Stimulated activated naive B cell treated with anti-CD40 and anti-IgM and Interleukin-4, amounts not matched to agents 10 μg/mL and 1 μg/mL and 100 μg/mL, for 72 hours (primary cell): ENCODE measurements at regions not wholly inside any gene's neighbourhood (a gene's known extent, or its start where the extent isn't known, plus 50 kb on each side); places are given as distances from the start of the nearest gene placed in this dataset.

Source experiments
- ATAC-seq, 2 donors: fragments of 150-1000 bp; cut with Tn5 transposase; replicated peaks; 2 replicates each; pipeline ENCODE4 v1.10.0; 2021; ENCODE audit warnings: moderate library complexity in 1 of 2
- DNase-seq: peaks from one replicate; pipeline ENCODE4 v3.0.0; 2021
- H3K27ac Mint-ChIP-seq: one replicate; pipeline ENCODE4 v1.8.0; 2022; ENCODE audit warnings: mild to moderate bottlenecking, mixed read lengths
- H3K27me3 Mint-ChIP-seq, 2 donors: one replicate each; pipeline ENCODE4 v1.8.0; 2022; ENCODE audit warnings: mixed read lengths in 2 of 2
- H3K36me3 Mint-ChIP-seq, 2 donors: one replicate each; pipeline ENCODE4 v1.8.0; 2022; ENCODE audit warnings: mixed read lengths in 2 of 2, mild to moderate bottlenecking in 1 of 2
- H3K4me1 Mint-ChIP-seq, 2 donors: one replicate each; pipeline ENCODE4 v1.8.0; 2022; ENCODE audit warnings: mixed read lengths in 2 of 2, mild to moderate bottlenecking in 1 of 2
- H3K4me3 Mint-ChIP-seq, 2 donors: one replicate each; pipeline ENCODE4 v1.8.0; 2022; ENCODE audit warnings: mild to moderate bottlenecking in 2 of 2, mixed read lengths in 2 of 2, moderate library complexity in 1 of 2
- H3K9me3 Mint-ChIP-seq, 2 donors: one replicate each; pipeline ENCODE4 v1.8.0; 2022; ENCODE audit warnings: mixed read lengths in 2 of 2, mild to moderate bottlenecking in 1 of 2

DNA sequence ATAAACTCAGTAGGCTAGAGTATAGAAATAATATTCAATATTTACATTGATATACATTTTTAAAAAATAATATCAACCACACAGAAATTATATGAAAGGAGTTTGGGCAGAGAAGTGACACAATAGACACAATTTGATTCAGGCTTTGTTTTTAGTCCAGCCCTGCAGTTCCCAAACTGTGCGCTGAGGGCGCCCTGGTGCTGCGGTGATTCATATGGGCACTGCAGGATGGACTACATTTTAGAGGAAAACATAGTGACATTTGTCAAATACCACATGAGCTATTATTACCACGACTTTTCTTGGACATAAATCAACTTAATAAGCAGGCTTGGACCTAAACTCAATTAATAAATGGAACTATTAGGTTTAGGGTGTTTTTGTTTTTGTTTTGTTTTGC is 364.3 kb upstream of the ID4 start:
- no peaks in the 10 kb centered on the region for H3K27me3 Mint-ChIP-seq
- H3K27ac Mint-ChIP-seq: no peak overlapping the region
- H3K9me3 Mint-ChIP-seq: peaks cover 5 to 9% of the 10 kb centered on the region in 2 donors
- no peak overlapping the region for H3K4me3 Mint-ChIP-seq
- H3K36me3 Mint-ChIP-seq: no peaks in the 10 kb centered on the region
- no peak for ATAC-seq
- no peaks in the 10 kb centered on the region for H3K4me1 Mint-ChIP-seq
- no peak for DNase-seq

DNA sequence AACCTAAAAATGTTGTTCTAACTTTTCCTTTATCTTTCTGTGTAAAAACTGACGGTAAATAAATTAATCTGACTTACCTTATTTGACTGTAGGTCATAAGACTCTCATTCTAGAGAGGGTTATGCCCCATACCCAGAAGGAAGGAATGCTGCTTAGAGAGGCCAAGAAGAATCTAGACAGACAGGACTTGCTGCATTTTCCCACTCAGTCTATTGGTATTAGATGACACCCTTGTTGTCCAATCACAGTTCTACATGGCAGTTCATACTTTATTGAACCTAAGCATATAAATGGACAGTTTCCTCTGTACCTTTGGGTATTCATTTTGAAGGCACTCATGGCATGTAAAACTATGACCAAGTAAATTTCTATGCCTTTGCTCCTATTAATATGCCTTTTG is 359.6 kb upstream of the ID4 start:
- H3K9me3 Mint-ChIP-seq: peaks cover 8 to 12% of the 10 kb centered on the region in 2 donors
- H3K27ac Mint-ChIP-seq: no peak overlapping the region
- no peak for ATAC-seq
- H3K4me1 Mint-ChIP-seq: no peaks in the 10 kb centered on the region
- H3K4me3 Mint-ChIP-seq: no peak overlapping the region
- no peaks in the 10 kb centered on the region for H3K36me3 Mint-ChIP-seq
- no peaks in the 10 kb centered on the region for H3K27me3 Mint-ChIP-seq
- no peak for DNase-seq

DNA sequence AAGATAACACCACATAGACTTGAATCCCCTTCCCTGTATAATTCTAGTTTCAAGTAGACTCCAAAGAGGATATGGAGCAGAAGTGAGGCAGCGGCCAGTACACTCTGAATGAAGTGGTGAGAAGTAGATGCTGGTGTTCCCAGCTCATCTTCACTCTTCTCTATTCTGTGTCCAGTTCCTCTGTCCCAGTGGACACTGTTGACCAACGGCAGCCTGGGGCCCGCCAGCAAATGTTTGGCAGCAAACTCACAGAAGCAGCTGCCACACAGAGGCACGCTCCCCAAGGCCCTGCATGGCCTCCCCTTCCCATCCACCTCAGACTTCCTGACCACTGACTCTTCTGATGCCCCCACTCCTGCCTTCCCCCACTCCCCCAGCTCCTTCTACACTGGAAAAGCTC is 358.9 kb upstream of the ID4 start:
- no peak overlapping the region for H3K27ac Mint-ChIP-seq
- no peaks in the 10 kb centered on the region for H3K27me3 Mint-ChIP-seq
- H3K9me3 Mint-ChIP-seq: peaks cover 8 to 14% of the 10 kb centered on the region in 2 donors
- no peaks in the 10 kb centered on the region for H3K4me1 Mint-ChIP-seq
- ATAC-seq: no peak
- H3K4me3 Mint-ChIP-seq: no peak overlapping the region
- no peak for DNase-seq
- no peaks in the 10 kb centered on the region for H3K36me3 Mint-ChIP-seq

DNA sequence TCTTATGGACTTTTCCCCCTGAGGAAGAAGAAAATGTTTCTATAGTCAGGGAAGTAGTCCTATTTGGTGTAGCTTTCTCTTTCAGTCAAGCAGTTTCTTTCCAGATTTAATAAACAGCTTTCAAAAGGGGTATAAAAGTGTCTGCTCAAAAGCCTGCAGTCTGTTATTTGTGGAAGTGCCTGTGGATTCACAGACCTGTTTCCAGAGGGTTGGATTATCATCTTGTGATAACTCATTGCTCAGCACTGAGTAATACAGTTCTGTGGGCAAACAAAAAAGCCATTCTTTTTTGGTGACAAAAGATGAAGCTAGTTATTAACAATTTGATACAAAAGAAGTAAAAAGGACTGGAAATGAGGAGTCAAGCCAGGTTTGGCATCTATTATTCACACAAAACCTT is 358.2 kb upstream of the ID4 start:
- peaks cover 8 to 13% of the 10 kb centered on the region in 2 donors for H3K9me3 Mint-ChIP-seq
- no peak for DNase-seq
- no peaks in the 10 kb centered on the region for H3K36me3 Mint-ChIP-seq
- no peaks in the 10 kb centered on the region for H3K27me3 Mint-ChIP-seq
- no peak overlapping the region for H3K4me3 Mint-ChIP-seq
- H3K4me1 Mint-ChIP-seq: no peaks in the 10 kb centered on the region
- H3K27ac Mint-ChIP-seq: no peak overlapping the region
- ATAC-seq: no peak

DNA sequence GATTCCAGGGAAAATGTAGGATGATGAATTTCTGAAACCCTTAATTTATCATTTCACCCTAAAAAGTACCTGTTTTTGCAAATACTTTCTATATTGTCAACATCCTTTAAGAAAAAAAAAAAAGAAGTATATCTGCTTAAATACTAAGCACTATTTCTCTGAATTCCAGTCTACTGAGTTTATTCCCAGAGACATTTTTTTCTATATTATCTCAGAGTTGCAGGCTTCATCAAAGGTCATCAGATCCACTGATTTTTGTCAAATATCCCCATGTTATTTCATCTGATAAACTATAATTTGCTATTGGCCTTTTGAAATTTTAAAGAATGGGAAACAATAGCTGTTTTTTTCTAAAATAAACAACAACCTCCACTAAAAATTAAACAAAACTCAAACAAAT is 357.6 kb upstream of the ID4 start:
- ATAC-seq (no peak), DNase-seq (no peak)
- Mint-ChIP-seq H3K27ac (no peak overlapping the region), H3K9me3 (peaks cover 8 to 13% of the 10 kb centered on the region in 2 donors), H3K36me3 (no peaks in the 10 kb centered on the region), H3K4me1 (no peaks in the 10 kb centered on the region), H3K27me3 (no peaks in the 10 kb centered on the region), H3K4me3 (no peak overlapping the region)

DNA sequence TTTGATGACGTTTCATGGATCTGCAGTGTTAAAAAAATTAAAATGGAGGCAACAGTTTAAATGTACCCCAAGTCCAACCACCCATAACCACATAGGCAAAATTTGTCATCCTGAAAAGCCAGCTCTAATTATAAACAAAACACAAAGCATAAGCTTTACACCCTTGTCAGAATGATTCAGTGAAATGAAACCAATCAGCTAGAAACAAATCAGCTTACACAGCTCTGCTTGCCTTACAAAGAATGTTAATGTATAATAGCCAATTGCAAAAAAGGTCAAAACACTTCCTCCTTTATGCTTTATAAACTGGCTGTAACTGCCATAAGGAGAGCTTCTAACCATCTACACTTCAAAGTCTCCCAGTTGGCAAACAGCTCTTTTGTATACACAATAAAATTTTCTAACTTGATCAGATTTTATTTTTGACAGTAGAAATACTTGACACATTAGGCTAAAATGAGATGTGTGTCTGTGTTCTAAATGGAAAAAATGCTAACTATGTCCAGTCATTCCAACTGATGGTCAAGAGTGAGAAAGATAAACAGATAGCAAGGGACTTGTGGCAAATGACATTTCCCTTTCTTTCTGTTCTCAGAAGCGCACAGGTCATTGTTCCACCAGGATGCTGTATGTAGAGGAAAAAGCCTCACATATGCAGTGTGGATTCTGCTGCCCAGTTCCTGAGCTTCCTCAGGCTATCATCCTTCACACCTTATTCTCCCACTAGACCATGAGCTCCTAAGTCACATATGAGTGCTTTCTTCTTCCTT is 344.3 kb upstream of the ID4 start:
- no peaks in the 10 kb centered on the region for H3K36me3 Mint-ChIP-seq
- H3K4me1 Mint-ChIP-seq: no peaks in the 10 kb centered on the region
- no peak overlapping the region for H3K4me3 Mint-ChIP-seq
- DNase-seq: no peak
- no peak for ATAC-seq
- H3K9me3 Mint-ChIP-seq: peaks cover 7 to 8% of the 10 kb centered on the region in 2 donors
- H3K27me3 Mint-ChIP-seq: no peaks in the 10 kb centered on the region
- no peak overlapping the region for H3K27ac Mint-ChIP-seq

DNA sequence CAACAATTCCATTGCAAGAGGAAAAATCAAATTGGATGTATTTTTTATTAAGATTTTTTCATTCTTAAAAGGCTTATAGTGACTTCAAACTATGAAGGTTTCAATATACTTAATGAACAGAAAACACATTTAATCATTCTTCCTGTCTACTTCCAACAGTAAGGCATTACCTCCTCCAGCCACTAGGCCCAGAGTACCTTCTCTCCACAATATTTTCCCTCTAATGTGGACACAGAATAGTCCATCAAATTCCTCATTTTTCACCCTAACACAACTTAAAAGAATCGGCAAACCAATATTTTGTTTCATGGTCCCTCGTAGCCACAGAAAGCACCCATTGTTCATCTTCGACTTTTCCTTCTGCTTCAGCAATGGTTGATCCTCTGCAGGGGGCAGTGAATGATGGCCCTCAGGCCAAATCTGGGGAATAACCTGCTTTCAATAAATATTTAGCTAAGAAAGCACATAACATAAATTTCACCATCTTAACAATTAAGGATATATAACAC is 335.4 kb upstream of the ID4 start:
- ATAC-seq (no peak), DNase-seq (no peak)
- no peaks in the 10 kb centered on the region for H3K4me1 Mint-ChIP-seq
- no peaks in the 10 kb centered on the region for H3K36me3 Mint-ChIP-seq
- H3K9me3 Mint-ChIP-seq: peaks cover 15 to 20% of the 10 kb centered on the region in 2 donors
- H3K27ac Mint-ChIP-seq: no peak overlapping the region
- H3K4me3 Mint-ChIP-seq: no peak overlapping the region
- H3K27me3 Mint-ChIP-seq: no peaks in the 10 kb centered on the region

DNA sequence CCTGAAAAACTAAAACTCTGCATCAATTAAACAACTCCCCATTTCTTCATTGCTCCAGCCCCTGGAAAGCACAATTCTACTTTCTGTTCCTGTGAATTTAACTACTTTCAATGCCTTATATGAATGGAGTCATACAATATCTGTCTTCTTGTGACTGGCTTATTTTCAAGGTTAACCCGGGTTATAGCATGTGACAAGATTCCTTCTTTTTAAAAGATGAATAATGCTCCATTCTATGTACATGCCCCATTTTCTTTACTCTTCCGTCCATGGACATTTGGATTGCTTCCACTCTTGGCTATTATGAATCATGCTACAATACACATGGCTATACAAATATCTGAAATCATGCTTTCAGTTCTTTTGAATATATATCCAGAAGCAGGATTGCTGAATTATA is 334.9 kb upstream of the ID4 start:
- Mint-ChIP-seq H3K9me3 (peaks cover 19 to 20% of the 10 kb centered on the region in 2 donors), H3K36me3 (no peaks in the 10 kb centered on the region), H3K27me3 (no peaks in the 10 kb centered on the region), H3K4me3 (no peak overlapping the region), H3K4me1 (no peaks in the 10 kb centered on the region), H3K27ac (no peak overlapping the region)
- no peak for DNase-seq
- ATAC-seq: no peak

DNA sequence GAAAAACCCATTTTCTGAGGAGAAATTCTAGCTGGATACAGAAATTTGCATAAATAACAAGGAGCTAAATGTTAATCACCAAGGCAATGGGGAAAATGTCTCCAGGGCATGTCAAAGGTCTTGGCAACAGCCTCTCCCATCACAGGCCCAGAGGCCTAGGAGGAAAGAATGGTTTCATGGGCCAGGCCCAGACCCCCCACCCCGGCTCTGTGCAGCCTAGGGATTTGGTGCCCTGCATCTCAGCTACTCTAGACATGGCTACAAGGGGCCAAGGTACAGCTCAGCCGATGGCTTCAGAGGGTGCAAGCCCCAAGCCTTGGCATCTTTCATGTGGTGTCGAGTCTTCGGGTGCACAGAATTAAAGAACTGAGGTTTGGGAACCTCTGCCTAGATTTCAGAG is 321.2 kb upstream of the ID4 start:
- ATAC-seq: no peak
- H3K27ac Mint-ChIP-seq: no peak overlapping the region
- no peaks in the 10 kb centered on the region for H3K4me1 Mint-ChIP-seq
- peaks cover 4% of the 10 kb centered on the region in 2 donors for H3K36me3 Mint-ChIP-seq
- H3K4me3 Mint-ChIP-seq: no peak overlapping the region
- DNase-seq: no peak
- peaks cover 14 to 22% of the 10 kb centered on the region in 2 donors for H3K9me3 Mint-ChIP-seq
- no peaks in the 10 kb centered on the region for H3K27me3 Mint-ChIP-seq

DNA sequence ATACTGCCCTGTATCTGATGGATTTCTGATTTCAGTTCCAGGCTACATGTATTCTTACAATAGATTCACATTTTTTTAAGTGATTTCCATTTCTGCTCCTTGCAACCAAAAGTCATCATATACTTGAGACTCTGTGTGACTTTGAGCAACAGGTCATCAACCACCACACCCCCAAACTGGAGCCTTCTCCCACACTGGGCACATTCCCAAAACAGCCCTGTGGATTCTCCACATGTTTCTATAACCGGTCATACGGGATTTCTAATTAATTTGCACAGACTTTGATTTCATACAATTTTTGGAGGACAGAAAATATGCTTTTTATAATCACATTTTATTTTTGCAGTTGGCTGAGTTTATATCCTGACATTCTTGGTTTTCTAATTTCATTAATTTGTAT is 317.2 kb upstream of the ID4 start:
- DNase-seq (no peak), ATAC-seq (no peak)
- Mint-ChIP-seq H3K27me3 (no peaks in the 10 kb centered on the region), H3K9me3 (peaks cover 14 to 16% of the 10 kb centered on the region in 2 donors), H3K4me1 (no peaks in the 10 kb centered on the region), H3K36me3 (peaks cover 4% of the 10 kb centered on the region in 2 donors), H3K27ac (no peak overlapping the region), H3K4me3 (no peak overlapping the region)

DNA sequence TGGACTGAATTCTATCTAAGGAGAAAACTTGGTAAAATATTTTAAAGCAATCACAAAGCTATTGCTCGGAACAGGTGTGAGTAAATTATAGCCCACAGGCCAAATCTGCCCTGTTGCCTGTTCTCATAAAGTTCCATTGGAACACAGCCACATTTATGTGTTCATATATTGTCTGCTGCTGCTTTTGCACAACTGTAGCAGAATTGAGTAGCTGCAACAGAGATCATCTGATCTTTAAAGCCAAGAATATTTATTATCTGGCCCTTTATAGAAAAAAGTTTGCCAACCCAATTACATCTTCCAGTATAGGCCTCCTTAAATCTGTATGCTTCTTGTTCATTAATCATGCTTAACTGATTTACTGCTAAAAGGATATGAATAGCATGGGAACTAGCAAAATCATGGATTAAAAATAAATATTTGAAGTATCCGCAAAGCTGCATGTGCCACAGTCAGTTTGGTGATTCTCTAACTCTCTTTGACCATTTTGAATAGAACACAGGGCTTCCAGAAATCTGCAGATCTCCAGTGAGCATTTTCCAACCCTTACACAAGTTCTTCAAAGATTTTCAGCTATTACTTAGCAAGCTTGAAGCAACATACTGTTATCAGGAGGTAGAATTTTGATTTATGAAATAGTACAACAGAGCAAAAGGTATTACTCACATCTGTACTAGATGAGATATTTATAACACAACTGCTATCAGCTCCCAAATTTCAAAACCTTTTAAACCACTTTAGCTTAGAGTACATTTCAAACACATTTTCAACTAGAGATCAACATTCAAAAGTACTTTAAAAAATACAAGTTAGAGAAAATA is 312.6 kb upstream of the ID4 start:
- DNase-seq: no peak
- no peak for ATAC-seq
- no peaks in the 10 kb centered on the region for H3K27me3 Mint-ChIP-seq
- H3K27ac Mint-ChIP-seq: no peak overlapping the region
- no peaks in the 10 kb centered on the region for H3K36me3 Mint-ChIP-seq
- H3K9me3 Mint-ChIP-seq: peaks cover 0 to 3% of the 10 kb centered on the region in 2 donors
- H3K4me3 Mint-ChIP-seq: no peak overlapping the region
- no peaks in the 10 kb centered on the region for H3K4me1 Mint-ChIP-seq

DNA sequence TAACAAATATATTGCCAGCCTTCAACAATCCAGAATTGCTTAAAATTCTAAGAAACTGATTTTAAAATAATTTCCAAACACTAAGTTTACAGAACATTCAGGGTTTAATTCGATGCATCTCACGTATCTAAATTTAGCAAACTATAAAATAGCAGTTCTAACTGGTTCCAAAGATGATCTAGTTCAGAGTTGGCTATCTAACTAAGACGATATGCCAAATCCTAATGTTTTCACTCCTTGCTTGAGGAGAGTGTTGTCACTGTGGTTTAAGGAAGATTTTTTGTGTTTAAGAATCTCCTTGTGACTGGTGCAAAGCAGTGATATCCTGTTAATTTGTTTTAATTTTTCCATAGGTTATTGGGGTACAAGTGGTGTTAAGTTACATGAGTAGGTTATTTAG is 311.5 kb upstream of the ID4 start:
- no peak overlapping the region for H3K27ac Mint-ChIP-seq
- H3K9me3 Mint-ChIP-seq: peaks cover 0 to 3% of the 10 kb centered on the region in 2 donors
- no peak overlapping the region for H3K4me3 Mint-ChIP-seq
- no peaks in the 10 kb centered on the region for H3K27me3 Mint-ChIP-seq
- DNase-seq (no peak), ATAC-seq (no peak)
- H3K4me1 Mint-ChIP-seq: no peaks in the 10 kb centered on the region
- H3K36me3 Mint-ChIP-seq: no peaks in the 10 kb centered on the region

DNA sequence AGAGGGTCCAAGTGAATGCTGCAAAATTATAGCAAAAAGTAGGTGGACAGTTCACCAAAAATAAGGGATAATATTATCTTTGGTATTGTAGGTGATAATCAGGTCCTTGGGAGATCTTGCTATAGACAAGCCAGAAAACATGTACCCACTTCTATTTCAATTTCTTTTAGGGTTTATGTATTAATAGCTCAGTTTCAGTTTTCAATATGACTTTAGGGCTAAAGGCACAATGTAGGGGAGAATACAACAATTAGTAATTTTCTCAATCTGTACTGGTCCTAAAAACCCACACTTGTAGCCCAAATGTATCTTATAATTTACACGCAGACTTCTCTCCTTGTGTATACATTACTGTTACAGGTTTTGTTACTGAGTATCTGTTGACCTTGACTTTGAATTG is 307.0 kb upstream of the ID4 start:
- Mint-ChIP-seq H3K9me3 (peaks cover 0 to 1% of the 10 kb centered on the region in 2 donors), H3K36me3 (no peaks in the 10 kb centered on the region), H3K27me3 (no peaks in the 10 kb centered on the region), H3K27ac (no peak overlapping the region), H3K4me1 (no peaks in the 10 kb centered on the region), H3K4me3 (no peak overlapping the region)
- no peak for DNase-seq
- no peak for ATAC-seq

DNA sequence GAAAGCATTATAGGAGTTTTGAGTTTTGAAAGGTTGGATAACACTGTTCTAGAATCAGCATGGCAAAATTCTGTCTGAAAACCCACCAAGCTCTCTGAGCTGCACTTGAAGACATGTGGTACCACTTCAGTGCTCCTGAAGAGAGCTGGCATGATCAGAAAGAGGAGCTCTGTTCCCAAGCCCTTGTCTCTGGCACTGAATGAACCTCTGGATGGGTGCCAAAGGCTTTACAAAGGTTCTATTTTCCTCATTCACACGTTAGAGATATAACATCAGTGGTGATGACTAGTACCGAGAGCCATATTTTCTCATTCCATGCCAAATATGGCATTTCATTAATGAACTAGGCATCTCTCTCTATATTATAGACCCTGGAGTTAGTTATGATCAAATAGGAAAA is 301.8 kb upstream of the ID4 start:
- H3K27me3 Mint-ChIP-seq: no peaks in the 10 kb centered on the region
- no peak overlapping the region for H3K27ac Mint-ChIP-seq
- ATAC-seq (no peak), DNase-seq (no peak)
- no peaks in the 10 kb centered on the region for H3K36me3 Mint-ChIP-seq
- no peak overlapping the region for H3K4me3 Mint-ChIP-seq
- H3K9me3 Mint-ChIP-seq: peaks cover 11 to 14% of the 10 kb centered on the region in 2 donors
- H3K4me1 Mint-ChIP-seq: no peaks in the 10 kb centered on the region

DNA sequence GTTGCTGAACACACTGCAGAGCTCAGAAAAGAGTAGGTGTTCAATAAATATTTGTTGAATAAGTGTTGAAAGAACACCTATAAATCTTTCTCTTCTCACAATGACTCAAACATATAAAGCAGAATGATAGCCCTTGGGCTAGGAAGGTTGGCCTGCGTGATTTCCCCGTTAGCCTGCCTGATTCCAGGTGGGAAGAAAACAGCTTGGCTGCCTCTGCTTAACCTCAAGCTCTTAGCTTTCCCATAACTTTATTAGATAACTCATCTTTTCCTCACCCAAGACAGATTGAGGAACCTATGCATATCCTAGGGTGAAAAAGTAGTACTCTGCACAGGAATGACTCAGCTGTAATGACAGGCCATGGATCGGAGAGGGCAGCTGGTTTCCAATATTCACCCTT is 300.3 kb upstream of the ID4 start:
- H3K27me3 Mint-ChIP-seq: no peaks in the 10 kb centered on the region
- no peaks in the 10 kb centered on the region for H3K36me3 Mint-ChIP-seq
- DNase-seq (no peak), ATAC-seq (no peak)
- H3K4me1 Mint-ChIP-seq: no peaks in the 10 kb centered on the region
- H3K4me3 Mint-ChIP-seq: no peak overlapping the region
- H3K27ac Mint-ChIP-seq: no peak overlapping the region
- H3K9me3 Mint-ChIP-seq: peaks cover 14 to 15% of the 10 kb centered on the region in 2 donors
